HCT116 (cell line): ENCODE measurements at regions not wholly inside any gene's neighbourhood (a gene's known extent, or its start where the extent isn't known, plus 50 kb on each side); places are given as distances from the start of the nearest gene placed in this dataset.
"Not testable (repeated sequence)": the region's sequence is repeated elsewhere in the genome, so short reads cannot be mapped to it uniquely, and the experiment has no call there.

Source experiments
- ATAC-seq: fragments of 200-7000 bp; cut with Tn5 transposase; 2 replicates; pipeline ENCODE4 v1.9.1; 2020; ENCODE audit warnings: mild to moderate bottlenecking, moderate library complexity
- BruUV-seq: library from RNA; stranded (reverse); fragments of 400-500 nt; replicated peaks from 2 replicates; lab custom pipeline; 2021; lab: Mats Ljungman, UMichigan
- CTCF ChIA-PET: fragments of 300-600 bp; sonication (Branson Sonifier 250); formaldehyde crosslinking; loops from one replicate; lab custom pipeline; 2021; ENCODE audit warnings: antibody characterized with exemption; lab: Charles Lee
- POLR2A ChIA-PET: fragments of 300-600, 350-600 bp; sonication (Branson Sonifier 250); formaldehyde crosslinking; loops from one replicate; lab custom pipeline; 2021; ENCODE audit warnings: antibody characterized with exemption; lab: Charles Lee
- RAD21 ChIA-PET, 2 experiments: fragments of 300-600 bp; sonication (Branson Sonifier 250); formaldehyde crosslinking; loops; one replicate each; lab custom pipeline; 2023; ENCODE audit warnings: low total read pairs in 2 of 2; ENCODE audit not compliant: uncharacterized antibody in 2 of 2, unreplicated experiment in 2 of 2, low non-redundant PET in 1 of 2; lab: Charles Lee
- DNase-seq: peaks from one replicate; pipeline ENCODE4 v3.0.0-alpha.2; 2010; ENCODE audit warnings: low read depth, low spot score
- H2AFZ ChIP-seq: fragments of 200-600 bp; shearing (Covaris generic), sonication (generic); 2 replicates; pipeline ENCODE4 v1.6.1; 2017; ENCODE audit warnings: low read depth, mixed run types, mixed read lengths, antibody characterized with exemption, low read length; ENCODE audit not compliant: poor library complexity, severe bottlenecking
- H3K27ac ChIP-seq: 2 replicates; pipeline ENCODE4 v1.5.1; 2012; ENCODE audit warnings: low read depth, low read length
- H3K27me3 ChIP-seq: fragments of 200-600 bp; sonication (generic); 2 replicates; pipeline ENCODE4 v1.6.1; 2016; ENCODE audit warnings: mixed run types, low read length, mixed read lengths; ENCODE audit not compliant: insufficient read depth
- H3K36me3 ChIP-seq, 2 experiments: fragments of 200-500 bp in 1 of 2; fragments of 200-600 bp in 1 of 2; sonication (Bioruptor generic) in 1 of 2; sonication (generic) in 1 of 2; 2 replicates each; pipeline versions ENCODE4 v1.5.1 to v1.6.1; 2014 to 2016; ENCODE audit warnings: low read length in 2 of 2, inconsistent platforms in 1 of 2, mixed read lengths in 1 of 2, mixed run types in 1 of 2; ENCODE audit not compliant: insufficient read depth in 2 of 2, control insufficient read depth in 1 of 2
- H3K4me1 ChIP-seq, 2 experiments: fragments of 200-600 bp in 1 of 2; sonication (generic) in 1 of 2; 2 replicates each; pipeline versions ENCODE4 v1.5.1 to v1.6.1; 2012 to 2017; ENCODE audit warnings: low read length in 2 of 2, inconsistent platforms in 1 of 2, mild to moderate bottlenecking in 1 of 2, mixed read lengths in 1 of 2, mixed run types in 1 of 2, moderate library complexity in 1 of 2; ENCODE audit not compliant: insufficient read depth in 2 of 2, control insufficient read depth in 1 of 2
- H3K4me2 ChIP-seq: fragments of 200-600 bp; sonication (generic); 2 replicates; pipeline ENCODE4 v1.6.1; 2017; ENCODE audit warnings: mixed run types, low read length, mixed read lengths
- H3K4me3 ChIP-seq, 2 experiments: fragments of 200-600 bp in 1 of 2; sonication (generic) in 1 of 2; replicated peaks in 1 of 2; 2 replicates each; pipeline ENCODE4 v1.5.1; 2011 to 2016; ENCODE audit warnings: low read length in 2 of 2, control low read depth in 1 of 2, low read depth in 1 of 2, mild to moderate bottlenecking in 1 of 2, mixed read lengths in 1 of 2, mixed run types in 1 of 2
- H3K79me2 ChIP-seq: fragments of 200-600 bp; sonication (generic); 2 replicates; pipeline ENCODE4 v1.6.1; 2017; ENCODE audit warnings: mild to moderate bottlenecking, mixed run types, low read length, moderate library complexity, mixed read lengths; ENCODE audit not compliant: insufficient read depth
- H3K9ac ChIP-seq: fragments of 200-600 bp; sonication (generic); 2 replicates; pipeline ENCODE4 v1.6.1; 2016; ENCODE audit warnings: low read length, mixed read lengths
- H3K9me2 ChIP-seq: fragments of 200-600 bp; sonication (generic), shearing (Covaris generic); 2 replicates; pipeline ENCODE4 v1.6.1; 2017; ENCODE audit warnings: mixed run types, mild to moderate bottlenecking, moderate library complexity; ENCODE audit not compliant: insufficient read depth
- H3K9me3 ChIP-seq, 2 experiments: fragments of 200-500 bp in 1 of 2; fragments of 200-600 bp in 1 of 2; sonication (Bioruptor generic) in 1 of 2; sonication (generic) in 1 of 2; 2 replicates each; pipeline ENCODE4 v1.6.1; 2014 to 2017; ENCODE audit warnings: low read length in 2 of 2, mixed read lengths in 2 of 2, inconsistent platforms in 1 of 2, low read depth in 1 of 2, mild to moderate bottlenecking in 1 of 2, mixed run types in 1 of 2, moderate library complexity in 1 of 2; ENCODE audit not compliant: control insufficient read depth in 1 of 2, insufficient read depth in 1 of 2
- H4K20me1 ChIP-seq: fragments of 200-600 bp; sonication (generic), shearing (Covaris generic); 2 replicates; pipeline ENCODE4 v1.6.1; 2017; ENCODE audit warnings: mixed run types, mild to moderate bottlenecking, moderate library complexity; ENCODE audit not compliant: insufficient read depth
- intact Hi-C: fragments of 100-400 bp; cut with micrococcal nuclease; formaldehyde crosslinking; loops from 2 replicates; pipeline ENCODE4 v1.10.0; 2022

DNA sequence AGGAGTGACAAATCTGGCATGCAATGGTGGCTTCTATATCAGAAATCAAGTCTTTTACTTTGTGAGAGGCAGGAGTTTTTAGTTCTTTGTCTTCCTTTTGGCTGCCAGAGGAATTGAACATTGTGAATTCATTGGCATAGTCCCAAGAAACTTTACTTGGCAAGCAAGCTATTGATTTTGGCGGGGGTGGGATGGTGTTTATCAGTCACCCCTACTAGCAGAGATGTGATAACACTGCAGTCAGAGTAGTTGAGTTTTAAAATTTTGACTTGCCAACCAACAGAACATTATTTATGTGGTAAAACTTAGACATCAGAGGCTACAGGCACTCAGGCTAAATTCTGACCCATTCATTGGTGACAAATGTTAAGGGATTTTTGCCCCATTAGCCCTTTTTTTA, 129.2 kb downstream of the FAM72B start:
- ATAC-seq, H3K9me2 ChIP-seq, H4K20me1 ChIP-seq, BruUV-seq, H3K4me1 ChIP-seq, H3K4me3 ChIP-seq, H3K36me3 ChIP-seq, H3K79me2 ChIP-seq, POLR2A ChIA-PET, H3K9ac ChIP-seq, H3K27me3 ChIP-seq, H3K9me3 ChIP-seq, CTCF ChIA-PET, RAD21 ChIA-PET, DNase-seq, intact Hi-C loops, H3K4me2 ChIP-seq, H3K27ac ChIP-seq, H2AFZ ChIP-seq: not testable (repeated sequence)

DNA sequence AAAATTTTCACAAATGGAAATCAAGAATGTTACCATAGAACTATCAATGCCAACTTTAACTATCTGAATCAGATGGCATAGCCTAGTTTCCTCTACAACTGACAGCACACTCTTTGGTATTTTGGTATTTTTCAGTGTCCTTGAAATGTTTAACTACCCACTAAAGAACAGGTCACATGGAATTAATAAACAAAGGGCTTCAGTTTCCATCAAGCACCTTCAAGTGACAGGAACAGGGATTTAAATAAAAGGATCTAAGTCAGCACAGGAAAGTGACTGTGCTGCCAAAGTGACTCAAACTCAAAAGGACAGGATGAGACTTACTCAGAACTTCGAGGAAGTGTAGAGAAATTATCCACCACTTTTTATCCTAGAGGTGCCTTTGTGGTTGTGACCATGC, 117.2 kb downstream of the FAM72B start:
- intact Hi-C loops, H3K4me3 ChIP-seq, DNase-seq, H3K27me3 ChIP-seq, H3K4me1 ChIP-seq, H2AFZ ChIP-seq, H3K79me2 ChIP-seq, H4K20me1 ChIP-seq, H3K9me2 ChIP-seq, BruUV-seq, H3K9ac ChIP-seq, RAD21 ChIA-PET, H3K36me3 ChIP-seq, H3K27ac ChIP-seq, H3K9me3 ChIP-seq, ATAC-seq, H3K4me2 ChIP-seq, POLR2A ChIA-PET, CTCF ChIA-PET: not testable (repeated sequence)

DNA sequence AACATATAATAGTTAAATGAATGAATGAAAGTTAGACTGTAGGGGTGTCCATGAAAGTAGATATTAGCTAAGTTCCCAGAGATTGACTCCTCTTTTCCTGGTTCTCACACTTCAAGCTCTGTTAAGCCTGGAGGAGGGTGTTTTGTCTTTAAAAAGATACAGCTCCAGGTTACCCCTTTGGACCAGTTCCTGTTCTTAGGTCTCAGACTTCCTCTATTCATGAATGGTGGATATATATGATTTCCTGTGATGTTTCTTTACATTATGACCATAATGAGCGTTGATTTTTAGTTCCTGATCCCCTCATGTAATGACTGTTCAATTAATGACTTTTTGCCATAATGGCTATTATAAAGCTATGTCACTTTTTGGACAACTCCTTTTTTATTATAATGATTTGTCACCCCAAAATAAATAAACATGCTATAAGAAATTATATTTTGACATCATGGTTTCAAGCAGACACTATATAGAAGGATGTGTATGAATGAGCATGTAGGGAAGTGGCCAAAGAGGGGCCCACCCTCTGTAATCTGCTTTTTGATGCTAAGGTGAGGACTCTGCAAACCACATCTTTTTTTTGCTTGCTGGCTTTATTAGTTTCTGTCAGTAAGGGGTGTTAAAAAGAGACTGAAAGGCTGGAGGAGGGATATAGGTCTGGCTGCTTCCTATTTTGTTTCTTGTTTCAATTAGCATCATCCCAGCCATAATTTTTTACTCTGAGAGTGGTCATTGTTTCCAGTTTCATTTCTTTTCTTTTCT, 115.2 kb downstream of the FAM72B start:
- H3K4me2 ChIP-seq, H3K9me2 ChIP-seq, H3K27ac ChIP-seq, H3K4me1 ChIP-seq, H4K20me1 ChIP-seq, DNase-seq, CTCF ChIA-PET, H2AFZ ChIP-seq, H3K4me3 ChIP-seq, H3K27me3 ChIP-seq, H3K9ac ChIP-seq, H3K36me3 ChIP-seq, intact Hi-C loops, BruUV-seq, H3K79me2 ChIP-seq, RAD21 ChIA-PET, POLR2A ChIA-PET, ATAC-seq, H3K9me3 ChIP-seq: not testable (repeated sequence)

DNA sequence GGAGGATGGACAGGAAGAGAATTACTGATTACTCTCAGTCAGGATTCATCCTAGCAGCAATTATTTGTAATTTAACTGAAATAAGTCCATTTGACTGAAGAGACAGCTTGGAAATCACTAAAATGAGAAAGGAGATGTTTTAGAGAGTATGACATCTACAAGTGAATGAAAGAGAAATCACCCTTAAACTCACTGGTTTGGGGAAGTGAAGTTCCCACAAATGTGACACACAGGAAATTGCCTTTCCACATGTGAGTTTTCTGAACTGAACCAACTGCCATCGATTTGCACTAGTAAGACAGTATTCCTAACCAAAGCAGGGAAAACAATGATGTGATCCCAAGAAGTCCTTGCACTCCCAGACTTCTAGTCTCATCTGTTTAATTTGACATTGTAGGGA, 110.3 kb downstream of the FAM72B start:
- H3K9me2 ChIP-seq, H4K20me1 ChIP-seq, H3K4me2 ChIP-seq, CTCF ChIA-PET, ATAC-seq, H3K4me1 ChIP-seq, intact Hi-C loops, DNase-seq, H3K36me3 ChIP-seq, POLR2A ChIA-PET, H3K9ac ChIP-seq, H3K79me2 ChIP-seq, H3K27me3 ChIP-seq, H3K27ac ChIP-seq, H2AFZ ChIP-seq, H3K9me3 ChIP-seq, BruUV-seq, H3K4me3 ChIP-seq, RAD21 ChIA-PET: not testable (repeated sequence)
